ENCODE measurements at regions not wholly inside any gene's neighbourhood (a gene's known extent, or its start where the extent isn't known, plus 50 kb on each side); places are given as distances from the start of the nearest gene placed in this dataset.

DNA sequence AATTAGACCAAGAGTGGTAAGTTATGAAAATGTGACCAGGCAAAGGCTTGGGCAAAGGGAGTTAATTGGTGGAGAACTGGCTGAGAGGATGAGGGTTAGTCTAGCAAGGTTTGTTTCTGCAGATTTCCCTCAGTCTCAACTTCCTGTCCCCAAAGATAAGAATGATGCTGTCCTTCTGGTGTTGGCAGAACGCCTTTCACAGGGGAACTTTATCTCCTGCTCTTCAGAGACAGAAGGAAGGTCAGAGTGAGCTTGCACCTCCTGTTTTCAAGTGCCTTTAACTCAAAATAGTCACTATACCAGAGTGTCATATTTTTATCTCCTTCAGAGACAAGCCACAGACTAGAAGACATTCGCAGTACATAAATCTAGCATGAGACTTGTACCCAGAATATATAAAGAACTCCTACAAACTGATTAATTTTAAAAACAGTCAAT, 95.7 kb downstream of the TEX51 start:
- TF ChIP-seq, protein P1, sequence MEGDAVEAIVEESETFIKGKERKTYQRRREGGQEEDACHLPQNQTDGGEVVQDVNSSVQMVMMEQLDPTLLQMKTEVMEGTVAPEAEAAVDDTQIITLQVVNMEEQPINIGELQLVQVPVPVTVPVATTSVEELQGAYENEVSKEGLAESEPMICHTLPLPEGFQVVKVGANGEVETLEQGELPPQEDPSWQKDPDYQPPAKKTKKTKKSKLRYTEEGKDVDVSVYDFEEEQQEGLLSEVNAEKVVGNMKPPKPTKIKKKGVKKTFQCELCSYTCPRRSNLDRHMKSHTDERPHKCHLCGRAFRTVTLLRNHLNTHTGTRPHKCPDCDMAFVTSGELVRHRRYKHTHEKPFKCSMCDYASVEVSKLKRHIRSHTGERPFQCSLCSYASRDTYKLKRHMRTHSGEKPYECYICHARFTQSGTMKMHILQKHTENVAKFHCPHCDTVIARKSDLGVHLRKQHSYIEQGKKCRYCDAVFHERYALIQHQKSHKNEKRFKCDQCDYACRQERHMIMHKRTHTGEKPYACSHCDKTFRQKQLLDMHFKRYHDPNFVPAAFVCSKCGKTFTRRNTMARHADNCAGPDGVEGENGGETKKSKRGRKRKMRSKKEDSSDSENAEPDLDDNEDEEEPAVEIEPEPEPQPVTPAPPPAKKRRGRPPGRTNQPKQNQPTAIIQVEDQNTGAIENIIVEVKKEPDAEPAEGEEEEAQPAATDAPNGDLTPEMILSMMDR (IDR thresholded peaks at IDR 0.05; ENCODE audit: low read depth, low read length, poor library complexity, severe bottlenecking), result no peak
- TF ChIP-seq EZH2phosphoT487 (IDR thresholded peaks at IDR 0.05; ENCODE audit: borderline replicate concordance, low read length), result no peak

Measured in DOHH2 (cell line).